A673 (cell line): ENCODE measurements at regions not wholly inside any gene's neighbourhood (a gene's known extent, or its start where the extent isn't known, plus 50 kb on each side); places are given as distances from the start of the nearest gene placed in this dataset.

Experiments used
- CTCF ChIP-seq: fragments of 300-800, 200-600 bp; sonication (generic); conservative IDR thresholded peaks from 2 replicates; pipeline ENCODE4 v1.5.1; 2017; ENCODE audit warnings: low read depth, mild to moderate bottlenecking, antibody characterized with exemption, low read length, moderate library complexity, mixed read lengths
- EZH2 ChIP-seq: fragments of 200-600 bp; sonication (generic); IDR thresholded peaks from 2 replicates; pipeline ENCODE4 v1.6.1; 2017; ENCODE audit warnings: borderline replicate concordance, low read depth, mild to moderate bottlenecking, mixed read lengths, antibody characterized with exemption, low read length; ENCODE audit not compliant: poor library complexity, severe bottlenecking

GRCh38 chr2:2484301-2484700 lies 153.2 kb upstream of the MYT1L start:
- no peak for TF ChIP-seq CTCF
- TF ChIP-seq EZH2 = no peak
